CD4-positive, alpha-beta T cell (primary cell): ENCODE measurements at regions not wholly inside any gene's neighbourhood (a gene's known extent, or its start where the extent isn't known, plus 50 kb on each side); places are given as distances from the start of the nearest gene placed in this dataset.

Experiments used
- ATAC-seq: fragments of 200-7000 bp; cut with Tn5 transposase; one replicate; pipeline ENCODE4 v1.10.0; 2022; ENCODE audit warnings: mild to moderate bottlenecking; ENCODE audit not compliant: poor library complexity
- CTCF ChIA-PET: fragments of 350-600 bp; sonication (Branson Sonifier 250); formaldehyde crosslinking; loops from one replicate; lab custom pipeline; 2021; ENCODE audit warnings: antibody characterized with exemption, inconsistent platforms; lab: Charles Lee
- POLR2A ChIA-PET: fragments of 350-600 bp; sonication (Branson Sonifier 250); formaldehyde crosslinking; loops from one replicate; lab custom pipeline; 2021; ENCODE audit warnings: antibody characterized with exemption, inconsistent platforms; lab: Charles Lee
- DNase-seq, 14 experiments: peaks; one replicate each; pipeline ENCODE4 v3.0.0-alpha.2; 2013 to 2020; ENCODE audit warnings: mixed read lengths in 2 of 14
- H3K27ac ChIP-seq, 2 donors: one replicate each; pipeline versions ENCODE4 v1.5.1 to v1.7.0; 2013; ENCODE audit warnings: low read length in 2 of 2, low read depth in 1 of 2, mild to moderate bottlenecking in 1 of 2
- H3K27me3 ChIP-seq, 2 experiments: 1 replicate in 1 of 2; 2 replicates in 1 of 2; pipeline versions ENCODE4 v1.6.1 to v1.7.0; 2013; ENCODE audit warnings: low read length in 2 of 2, control low read depth in 1 of 2, mild to moderate bottlenecking in 1 of 2, moderate library complexity in 1 of 2; ENCODE audit not compliant: insufficient read depth in 2 of 2, control insufficient read depth in 1 of 2
- H3K36me3 ChIP-seq: one replicate; pipeline ENCODE4 v1.6.1; 2013; ENCODE audit warnings: low read length, control low read depth; ENCODE audit not compliant: insufficient read depth
- H3K4me1 ChIP-seq: one replicate; pipeline ENCODE4 v1.6.1; 2013; ENCODE audit warnings: low read length, control low read depth; ENCODE audit not compliant: insufficient read depth
- H3K4me3 ChIP-seq: one replicate; pipeline ENCODE4 v1.5.1; 2013; ENCODE audit warnings: mild to moderate bottlenecking, low read length, moderate library complexity
- H3K9me3 ChIP-seq, 2 experiments: 1 replicate in 1 of 2; 2 replicates in 1 of 2; pipeline versions ENCODE4 v1.6.1 to v1.7.0; 2013; ENCODE audit warnings: low read length in 2 of 2, mild to moderate bottlenecking in 2 of 2, control low read depth in 1 of 2, moderate library complexity in 1 of 2; ENCODE audit not compliant: control insufficient read depth in 1 of 2, insufficient read depth in 1 of 2
- H3K27ac Mint-ChIP-seq: one replicate; pipeline ENCODE4 v1.8.0; 2020; ENCODE audit warnings: mixed read lengths
- H3K27me3 Mint-ChIP-seq: one replicate; pipeline ENCODE4 v1.8.0; 2021; ENCODE audit warnings: mixed read lengths
- H3K36me3 Mint-ChIP-seq: one replicate; pipeline ENCODE4 v1.8.0; 2021; ENCODE audit warnings: low read depth, mixed read lengths
- H3K4me1 Mint-ChIP-seq: one replicate; pipeline ENCODE4 v1.8.0; 2021; ENCODE audit warnings: low read depth, mixed read lengths
- H3K4me3 Mint-ChIP-seq: one replicate; pipeline ENCODE4 v1.8.0; 2020; ENCODE audit warnings: mild to moderate bottlenecking, mixed read lengths
- H3K9me3 Mint-ChIP-seq: one replicate; pipeline ENCODE4 v1.8.0; 2020; ENCODE audit warnings: mixed read lengths
- CTCF ChIP-seq: fragments of 200-600 bp; IDR thresholded peaks from one replicate; pipeline ENCODE4 v1.8.0; 2022; ENCODE audit warnings: antibody characterized with exemption, mild to moderate bottlenecking
- intact Hi-C, 2 experiments: fragments of 100-400 bp; cut with DNase I in 1 of 2; cut with micrococcal nuclease in 1 of 2; formaldehyde crosslinking; loops; one replicate each; pipeline versions ENCODE4 v1.15.1 to v1.9.0; 2023 to 2025; cut with DNase I, micrococcal nuclease

- H3K36me3 ChIP-seq = no peaks in the 10 kb centered on the region
- H3K27ac Mint-ChIP-seq = no peak overlapping the region
- ChIA-PET POLR2A (no interaction called here), CTCF (no interaction called here)
- no peaks in the 10 kb centered on the region for H3K9me3 Mint-ChIP-seq
- no peaks in the 10 kb centered on the region for H3K27me3 ChIP-seq
- DNase-seq (no peak), ATAC-seq (no peak)
- H3K27me3 Mint-ChIP-seq = no peaks in the 10 kb centered on the region
- H3K27ac ChIP-seq = no peak overlapping the region
- H3K4me3 ChIP-seq = no peak overlapping the region
- H3K9me3 ChIP-seq = no peaks in the 10 kb centered on the region
- H3K4me1 Mint-ChIP-seq = no peaks in the 10 kb centered on the region
- no peak overlapping the region for H3K4me3 Mint-ChIP-seq
- H3K4me1 ChIP-seq = no peaks in the 10 kb centered on the region
- intact Hi-C loops = no loop called here
- no peak for TF ChIP-seq CTCF
- H3K36me3 Mint-ChIP-seq = no peaks in the 10 kb centered on the region
Measured at GRCh38 chr2:122703676-122704075, 948.2 kb downstream of the TSN start.

- H3K27me3 ChIP-seq = no peaks in the 10 kb centered on the region
- H3K4me3 ChIP-seq = no peak overlapping the region
- H3K27me3 Mint-ChIP-seq = no peaks in the 10 kb centered on the region
- H3K4me1 ChIP-seq = no peaks in the 10 kb centered on the region
- no peak overlapping the region for H3K27ac Mint-ChIP-seq
- H3K9me3 Mint-ChIP-seq = no peaks in the 10 kb centered on the region
- ChIA-PET POLR2A (no interaction called here), CTCF (no interaction called here)
- no peaks in the 10 kb centered on the region for H3K36me3 Mint-ChIP-seq
- no peaks in the 10 kb centered on the region for H3K4me1 Mint-ChIP-seq
- H3K36me3 ChIP-seq = no peaks in the 10 kb centered on the region
- no peak for ATAC-seq
- H3K4me3 Mint-ChIP-seq = no peak overlapping the region
- no peak overlapping the region for H3K27ac ChIP-seq
- H3K9me3 ChIP-seq = no peaks in the 10 kb centered on the region
- intact Hi-C loops = no loop called here
- DNase-seq = no peak
- TF ChIP-seq CTCF = no peak
Measured at GRCh38 chr2:122704109-122704563, 948.7 kb downstream of the TSN start.

GRCh38 chr2:122705746-122706145 lies 950.3 kb downstream of the TSN start:
- H3K36me3 Mint-ChIP-seq = no peaks in the 10 kb centered on the region
- H3K4me3 ChIP-seq = no peak overlapping the region
- no peak for ATAC-seq
- no peaks in the 10 kb centered on the region for H3K27me3 ChIP-seq
- DNase-seq = no peak
- H3K4me1 Mint-ChIP-seq = no peaks in the 10 kb centered on the region
- no peaks in the 10 kb centered on the region for H3K9me3 ChIP-seq
- ChIA-PET POLR2A (no interaction called here), CTCF (no interaction called here)
- no peaks in the 10 kb centered on the region for H3K4me1 ChIP-seq
- TF ChIP-seq CTCF = no peak
- no peak overlapping the region for H3K27ac Mint-ChIP-seq
- H3K9me3 Mint-ChIP-seq = peaks cover 2% of the 10 kb centered on the region
- H3K4me3 Mint-ChIP-seq = no peak overlapping the region
- no peaks in the 10 kb centered on the region for H3K27me3 Mint-ChIP-seq
- H3K27ac ChIP-seq = no peak overlapping the region
- H3K36me3 ChIP-seq = no peaks in the 10 kb centered on the region
- intact Hi-C loops = no loop called here
